ENCODE measurements at regions not wholly inside any gene's neighbourhood (a gene's known extent, or its start where the extent isn't known, plus 50 kb on each side); places are given as distances from the start of the nearest gene placed in this dataset.

GRCh38 chr20:52843425-52843824, 128.7 kb upstream of the TSHZ2 start:
- peaks cover 0 to 8% of the 10 kb centered on the region in 2 donors for H3K27me3 Mint-ChIP-seq
- H3K36me3 Mint-ChIP-seq, result no peaks in the 10 kb centered on the region
- H3K4me3 Mint-ChIP-seq, result no peak overlapping the region
- no peaks in the 10 kb centered on the region for H3K4me1 Mint-ChIP-seq
- no peak for ATAC-seq (replicated peaks)
- H3K27ac Mint-ChIP-seq, result no peak overlapping the region
- DNase-seq, result no peak
- H3K9me3 Mint-ChIP-seq, result no peaks in the 10 kb centered on the region

DNA sequence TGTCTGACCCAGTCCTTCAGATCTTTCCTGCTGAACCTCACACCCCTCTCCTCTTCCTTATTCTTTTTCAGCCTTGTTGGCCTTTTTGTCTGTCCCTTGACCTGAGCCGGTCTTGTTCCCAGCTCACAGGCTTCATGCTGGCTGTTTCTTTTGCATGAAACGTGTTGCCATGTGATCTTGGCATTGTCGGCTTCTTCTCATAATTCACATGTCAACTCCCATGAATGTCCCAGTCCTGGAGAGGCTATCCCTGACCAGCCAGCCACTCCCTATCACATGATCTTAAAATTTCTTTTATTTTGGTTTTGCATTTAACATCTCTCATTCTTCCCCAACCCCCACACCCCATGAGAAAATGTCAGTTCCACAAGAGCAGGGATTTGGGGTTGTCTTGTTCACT, 131.2 kb upstream of the TSHZ2 start:
- no peak for DNase-seq
- H3K27me3 Mint-ChIP-seq, result peaks cover 0 to 8% of the 10 kb centered on the region in 2 donors
- H3K36me3 Mint-ChIP-seq, result no peaks in the 10 kb centered on the region
- no peak for ATAC-seq (replicated peaks)
- no peak overlapping the region for H3K4me3 Mint-ChIP-seq
- no peaks in the 10 kb centered on the region for H3K4me1 Mint-ChIP-seq
- no peak overlapping the region for H3K27ac Mint-ChIP-seq
- H3K9me3 Mint-ChIP-seq, result no peaks in the 10 kb centered on the region

- ATAC-seq (replicated peaks) (no peak), DNase-seq (no peak)
- H3K27ac Mint-ChIP-seq, result no peak overlapping the region
- H3K36me3 Mint-ChIP-seq, result no peaks in the 10 kb centered on the region
- H3K4me1 Mint-ChIP-seq, result no peaks in the 10 kb centered on the region
- peaks cover 0 to 3% of the 10 kb centered on the region in 2 donors for H3K27me3 Mint-ChIP-seq
- no peak overlapping the region for H3K4me3 Mint-ChIP-seq
- no peaks in the 10 kb centered on the region for H3K9me3 Mint-ChIP-seq
These were observed 132.1 kb upstream of the TSHZ2 start for GRCh38 chr20:52840041-52840440.

- ATAC-seq (replicated peaks) (no peak), DNase-seq (no peak)
- H3K27me3 Mint-ChIP-seq, result peaks cover 3 to 6% of the 10 kb centered on the region in 2 donors
- H3K4me1 Mint-ChIP-seq, result no peaks in the 10 kb centered on the region
- no peak overlapping the region for H3K27ac Mint-ChIP-seq
- no peaks in the 10 kb centered on the region for H3K36me3 Mint-ChIP-seq
- no peaks in the 10 kb centered on the region for H3K9me3 Mint-ChIP-seq
- no peak overlapping the region for H3K4me3 Mint-ChIP-seq
These were observed 133.5 kb upstream of the TSHZ2 start for GRCh38 chr20:52838510-52839241.

GRCh38 chr20:52837378-52837777, 134.8 kb upstream of the TSHZ2 start:
- Mint-ChIP-seq H3K4me1 (no peaks in the 10 kb centered on the region), H3K9me3 (no peaks in the 10 kb centered on the region), H3K36me3 (no peaks in the 10 kb centered on the region), H3K27ac (no peak overlapping the region), H3K27me3 (peaks cover 3 to 6% of the 10 kb centered on the region in 2 donors), H3K4me3 (no peak overlapping the region)
- ATAC-seq (replicated peaks) (no peak), DNase-seq (no peak)

- DNase-seq (no peak), ATAC-seq (replicated peaks) (no peak)
- H3K36me3 Mint-ChIP-seq, result no peaks in the 10 kb centered on the region
- H3K4me1 Mint-ChIP-seq, result no peaks in the 10 kb centered on the region
- H3K4me3 Mint-ChIP-seq, result no peak overlapping the region
- no peak overlapping the region for H3K27ac Mint-ChIP-seq
- H3K27me3 Mint-ChIP-seq, result peaks cover 0 to 6% of the 10 kb centered on the region in 2 donors
- peaks cover 5 to 6% of the 10 kb centered on the region in 2 donors for H3K9me3 Mint-ChIP-seq
These were observed 138.3 kb upstream of the TSHZ2 start for GRCh38 chr20:52833901-52834300.

GRCh38 chr20:52832151-52832774, 139.9 kb upstream of the TSHZ2 start:
- ATAC-seq (replicated peaks) (no peak), DNase-seq (no peak)
- Mint-ChIP-seq H3K9me3 (peaks cover 5 to 8% of the 10 kb centered on the region in 2 donors), H3K36me3 (no peaks in the 10 kb centered on the region), H3K4me3 (no peak overlapping the region), H3K27ac (no peak overlapping the region), H3K4me1 (no peaks in the 10 kb centered on the region), H3K27me3 (peaks cover 0 to 6% of the 10 kb centered on the region in 2 donors)

GRCh38 chr20:52830598-52830997, 141.6 kb upstream of the TSHZ2 start:
- no peak overlapping the region for H3K4me3 Mint-ChIP-seq
- H3K4me1 Mint-ChIP-seq, result no peaks in the 10 kb centered on the region
- DNase-seq (no peak), ATAC-seq (replicated peaks) (no peak)
- peaks cover 0 to 6% of the 10 kb centered on the region in 2 donors for H3K27me3 Mint-ChIP-seq
- no peak overlapping the region for H3K27ac Mint-ChIP-seq
- H3K36me3 Mint-ChIP-seq, result no peaks in the 10 kb centered on the region
- peaks cover 5 to 11% of the 10 kb centered on the region in 2 donors for H3K9me3 Mint-ChIP-seq

GRCh38 chr20:52829111-52829510, 143.0 kb upstream of the TSHZ2 start:
- Mint-ChIP-seq H3K4me3 (no peak overlapping the region), H3K36me3 (no peaks in the 10 kb centered on the region), H3K27ac (no peak overlapping the region), H3K9me3 (peaks cover 5 to 11% of the 10 kb centered on the region in 2 donors), H3K4me1 (no peaks in the 10 kb centered on the region), H3K27me3 (no peaks in the 10 kb centered on the region)
- no peak for DNase-seq
- no peak for ATAC-seq (replicated peaks)

DNA sequence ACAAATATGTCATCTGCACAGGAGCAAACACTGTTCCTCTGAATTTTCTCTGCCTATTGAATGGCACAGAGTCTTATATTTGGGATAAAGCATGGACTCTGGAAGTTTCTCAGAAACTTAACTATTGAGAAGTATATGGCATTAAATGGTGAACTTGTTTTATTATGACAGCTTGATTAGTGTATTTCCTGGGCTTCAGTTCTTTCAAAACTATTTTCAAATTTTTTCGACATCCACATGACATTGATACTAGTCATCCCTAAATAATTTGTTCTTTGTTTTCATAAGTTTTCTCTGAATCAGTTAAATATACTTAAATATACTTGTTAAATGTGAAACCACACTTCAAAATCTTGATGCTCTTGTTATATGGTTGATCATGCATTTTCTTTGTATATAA, 144.0 kb upstream of the TSHZ2 start:
- DNase-seq, result no peak
- H3K36me3 Mint-ChIP-seq, result no peaks in the 10 kb centered on the region
- H3K27me3 Mint-ChIP-seq, result no peaks in the 10 kb centered on the region
- no peak for ATAC-seq (replicated peaks)
- H3K9me3 Mint-ChIP-seq, result peaks cover 5 to 11% of the 10 kb centered on the region in 2 donors
- H3K4me1 Mint-ChIP-seq, result no peaks in the 10 kb centered on the region
- H3K27ac Mint-ChIP-seq, result no peak overlapping the region
- no peak overlapping the region for H3K4me3 Mint-ChIP-seq

- H3K36me3 Mint-ChIP-seq, result no peaks in the 10 kb centered on the region
- ATAC-seq (replicated peaks) (no peak), DNase-seq (no peak)
- no peak overlapping the region for H3K27ac Mint-ChIP-seq
- H3K4me1 Mint-ChIP-seq, result no peaks in the 10 kb centered on the region
- H3K27me3 Mint-ChIP-seq, result no peaks in the 10 kb centered on the region
- H3K9me3 Mint-ChIP-seq, result peaks cover 5 to 11% of the 10 kb centered on the region in 2 donors
- H3K4me3 Mint-ChIP-seq, result no peak overlapping the region
These were observed 145.4 kb upstream of the TSHZ2 start for GRCh38 chr20:52826722-52827121.

DNA sequence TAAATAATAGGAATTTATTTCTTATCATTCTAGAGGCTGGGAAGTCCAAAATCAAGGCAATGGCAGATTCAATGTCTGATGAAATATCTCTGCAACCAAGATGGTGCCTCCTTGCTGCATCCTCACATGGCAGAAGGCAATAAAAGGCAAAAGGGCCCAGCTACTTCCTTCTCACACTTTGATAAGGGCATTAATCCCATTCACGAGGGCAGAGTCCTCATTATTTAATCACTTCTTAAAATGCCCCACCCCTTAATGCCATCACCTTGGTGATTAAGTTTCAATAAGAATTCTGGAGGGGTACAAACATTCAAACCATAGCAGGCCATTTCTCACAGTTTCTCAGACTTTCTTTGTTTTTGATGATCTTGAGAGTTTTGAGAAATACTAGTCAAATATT, 145.8 kb upstream of the TSHZ2 start:
- ATAC-seq (replicated peaks) (no peak), DNase-seq (no peak)
- Mint-ChIP-seq H3K27me3 (no peaks in the 10 kb centered on the region), H3K4me3 (no peak overlapping the region), H3K27ac (no peak overlapping the region), H3K4me1 (no peaks in the 10 kb centered on the region), H3K9me3 (peaks cover 5 to 11% of the 10 kb centered on the region in 2 donors), H3K36me3 (no peaks in the 10 kb centered on the region)

DNA sequence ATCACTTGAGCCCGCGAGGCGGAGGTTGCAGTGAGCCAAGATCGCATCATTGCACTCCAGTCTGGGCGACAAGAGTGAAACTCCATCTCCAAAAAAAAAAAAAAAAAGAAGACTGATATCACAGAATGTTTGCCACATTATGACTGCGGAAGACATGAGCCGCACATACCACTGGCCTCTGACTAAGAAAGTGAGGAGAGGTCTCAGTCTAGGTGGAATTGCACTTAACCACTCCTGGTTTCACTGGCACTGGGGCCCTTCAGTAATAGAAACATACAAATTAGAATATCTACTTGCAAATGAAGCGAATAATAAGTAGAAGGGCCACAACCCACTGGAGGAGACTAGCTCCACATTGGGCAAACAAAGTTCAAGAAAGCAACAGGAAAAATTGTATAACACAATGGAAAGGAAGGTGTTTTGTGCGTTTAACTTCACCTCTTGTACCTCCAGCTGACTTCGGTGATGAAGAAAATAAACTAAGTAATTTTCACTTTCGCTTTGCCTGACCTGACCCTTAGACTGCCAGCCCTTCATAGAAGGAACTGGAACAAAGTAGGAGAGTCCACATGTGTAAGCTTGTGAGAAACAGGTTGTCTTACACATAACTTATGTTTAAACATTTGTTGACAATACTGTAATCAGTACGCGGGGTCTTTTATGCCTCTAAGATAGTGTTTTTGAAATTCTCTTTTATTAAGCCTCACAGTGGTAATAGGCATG, 147.5 kb upstream of the TSHZ2 start:
- no peaks in the 10 kb centered on the region for H3K36me3 Mint-ChIP-seq
- no peak overlapping the region for H3K4me3 Mint-ChIP-seq
- ATAC-seq (replicated peaks) (no peak), DNase-seq (no peak)
- H3K4me1 Mint-ChIP-seq, result no peaks in the 10 kb centered on the region
- H3K9me3 Mint-ChIP-seq, result peaks cover 1 to 5% of the 10 kb centered on the region in 2 donors
- H3K27ac Mint-ChIP-seq, result no peak overlapping the region
- peaks cover 0 to 6% of the 10 kb centered on the region in 2 donors for H3K27me3 Mint-ChIP-seq

DNA sequence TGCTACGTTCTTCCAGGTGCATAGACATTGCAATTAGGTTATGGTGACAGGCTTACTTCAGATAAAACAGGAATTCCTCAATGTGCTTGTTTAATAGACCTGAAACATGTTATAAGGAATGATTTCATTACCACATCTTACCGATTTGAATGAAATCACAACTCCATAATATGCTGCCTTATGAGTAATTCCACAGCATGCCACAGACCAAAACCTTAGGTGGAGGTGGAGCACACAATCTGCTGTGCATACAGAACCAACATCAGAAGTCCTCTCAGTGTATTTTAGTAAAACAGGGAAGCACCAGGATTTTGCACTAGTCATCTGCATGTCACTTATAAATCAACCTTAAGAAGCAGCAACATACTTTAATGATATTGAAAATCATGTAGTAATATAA, 148.9 kb upstream of the TSHZ2 start:
- no peaks in the 10 kb centered on the region for H3K36me3 Mint-ChIP-seq
- no peak overlapping the region for H3K4me3 Mint-ChIP-seq
- peaks cover 0 to 6% of the 10 kb centered on the region in 2 donors for H3K27me3 Mint-ChIP-seq
- no peak overlapping the region for H3K27ac Mint-ChIP-seq
- DNase-seq (no peak), ATAC-seq (replicated peaks) (no peak)
- H3K4me1 Mint-ChIP-seq, result no peaks in the 10 kb centered on the region
- H3K9me3 Mint-ChIP-seq, result peaks cover 0 to 3% of the 10 kb centered on the region in 2 donors
